Body of pancreas (tissue), 4 donors: ENCODE measurements at regions not wholly inside any gene's neighbourhood (a gene's known extent, or its start where the extent isn't known, plus 50 kb on each side); places are given as distances from the start of the nearest gene placed in this dataset.

Source experiments
- CTCF ChIP-seq, 7 experiments: fragments of 450-650 bp in 4 of 7; fragments of 200-600 bp in 3 of 7; sonication (generic) in 3 of 7; IDR thresholded peaks; one replicate each; pipeline ENCODE4 v1.5.1; 2016 to 2019; ENCODE audit warnings: antibody characterized with exemption in 7 of 7
- POLR2A ChIP-seq, 3 donors: fragments of 450-650 bp; IDR thresholded peaks; one replicate each; pipeline ENCODE4 v1.6.1; 2016; ENCODE audit warnings: antibody characterized with exemption in 3 of 3, mild to moderate bottlenecking in 2 of 3

- TF ChIP-seq CTCF (IDR thresholded peaks at IDR 0.05) (no peak), POLR2A (IDR thresholded peaks at IDR 0.05) (no peak)
These were observed 352.3 kb downstream of the PYDC2 start for GRCh38 chr3:191813245-191813644.
